GM12878 (cell line): ENCODE measurements at regions not wholly inside any gene's neighbourhood (a gene's known extent, or its start where the extent isn't known, plus 50 kb on each side); places are given as distances from the start of the nearest gene placed in this dataset.

Experiments used
- ATAC-seq: fragments of 200-7000 bp; cut with Tn5 transposase; 3 replicates; pipeline ENCODE4 v1.9.1; 2020; ENCODE audit warnings: mild to moderate bottlenecking, moderate library complexity
- BruUV-seq: library from RNA; stranded (reverse); fragments of 400-500 nt; replicated peaks from 2 replicates; lab custom pipeline; 2021; lab: Mats Ljungman, UMichigan
- CTCF ChIA-PET: fragments of 300-600 bp; sonication (Branson Sonifier 250); formaldehyde crosslinking; extraction: SDS; loops from one replicate; lab custom pipeline; 2021; ENCODE audit warnings: inconsistent platforms; lab: Yijun Ruan, JAX
- POLR2A ChIA-PET: fragments of 350-600 bp; formaldehyde crosslinking; extraction: SDS; loops from one replicate; lab custom pipeline; 2021; ENCODE audit warnings: inconsistent platforms; lab: Charles Lee
- RAD21 ChIA-PET: fragments of 300-600 bp; sonication (Branson Sonifier 250); formaldehyde crosslinking; loops from one replicate; lab custom pipeline; 2023; ENCODE audit warnings: antibody characterized with exemption; ENCODE audit not compliant: unreplicated experiment; lab: Charles Lee
- SMC1A ChIA-PET: fragments of 300-600 bp; sonication (Branson Sonifier 250); formaldehyde crosslinking; loops from one replicate; lab custom pipeline; 2023; ENCODE audit not compliant: unreplicated experiment, uncharacterized antibody; lab: Charles Lee
- DNase-seq: peaks from one replicate; pipeline ENCODE4 v3.0.0-alpha.2; 2011; ENCODE audit warnings: low read depth, low spot score
- FAIRE-seq: peaks from 3 replicates; lab custom pipeline; 2011; peaks lifted over from hg19 to GRCh38; lab: Jason Lieb, UNC
- H2AFZ ChIP-seq: 2 replicates; pipeline ENCODE4 v1.6.0; 2011; ENCODE audit warnings: low read depth, low read length, control low read depth; ENCODE audit not compliant: control insufficient read depth
- H3K27ac ChIP-seq: 2 replicates; pipeline ENCODE4 v1.5.1; 2011; ENCODE audit warnings: control low read depth; ENCODE audit not compliant: control insufficient read depth, insufficient read depth
- H3K27me3 ChIP-seq, 2 experiments: replicated peaks in 1 of 2; 2 replicates each; pipeline versions ENCODE4 v1.6.0 to v1.6.1; 2011; ENCODE audit warnings: low read length in 1 of 2; ENCODE audit not compliant: control insufficient read depth in 2 of 2, insufficient read depth in 2 of 2
- H3K36me3 ChIP-seq, 2 experiments: 2 replicates each; pipeline ENCODE4 v1.5.1; 2011; ENCODE audit warnings: low read length in 1 of 2; ENCODE audit not compliant: control insufficient read depth in 2 of 2, insufficient read depth in 2 of 2
- H3K4me1 ChIP-seq: 2 replicates; pipeline ENCODE4 v1.6.1; 2011; ENCODE audit warnings: mild to moderate bottlenecking, low read length, moderate library complexity, mixed read lengths; ENCODE audit not compliant: control insufficient read depth, insufficient read depth
- H3K4me2 ChIP-seq: 2 replicates; pipeline ENCODE4 v1.6.0; 2011; ENCODE audit warnings: control low read depth; ENCODE audit not compliant: control insufficient read depth, insufficient read depth
- H3K4me3 ChIP-seq: fragments of 200-600 bp; sonication (generic); 2 replicates; pipeline ENCODE4 v1.5.1; 2016
- H3K79me2 ChIP-seq: 2 replicates; pipeline ENCODE4 v1.6.0; 2011; ENCODE audit warnings: low read length; ENCODE audit not compliant: control insufficient read depth, insufficient read depth
- H3K9ac ChIP-seq: 2 replicates; pipeline ENCODE4 v1.8.0; 2011; ENCODE audit warnings: low read length, control low read depth, mixed read lengths; ENCODE audit not compliant: control insufficient read depth, insufficient read depth
- H3K9me3 ChIP-seq: replicated peaks from 3 replicates; pipeline ENCODE4 v1.5.1; 2011; ENCODE audit warnings: mild to moderate bottlenecking, low read length; ENCODE audit not compliant: control insufficient read depth, insufficient read depth
- H4K20me1 ChIP-seq: 2 replicates; pipeline ENCODE4 v1.6.0; 2011; ENCODE audit not compliant: control insufficient read depth, insufficient read depth
- BMI1 ChIP-seq: fragments of 450-650 bp; IDR thresholded peaks from 2 replicates; pipeline ENCODE4 v1.6.1; 2016; ENCODE audit warnings: mild to moderate bottlenecking, moderate library complexity, borderline replicate concordance
- FOXM1 ChIP-seq: IDR thresholded peaks from 2 replicates; pipeline ENCODE4 v1.6.1; 2012; ENCODE audit warnings: low read depth, mild to moderate bottlenecking, inconsistent platforms, low read length, moderate library complexity
- KDM1A ChIP-seq: fragments of 200-600 bp; sonication (generic); IDR thresholded peaks from 2 replicates; pipeline ENCODE4 v1.6.1; 2016; ENCODE audit warnings: borderline replicate concordance
- NFYA ChIP-seq: IDR thresholded peaks from 2 replicates; pipeline ENCODE4 v1.6.1; 2011; ENCODE audit warnings: low read depth, mild to moderate bottlenecking, low read length, improper control_type of control experiment, borderline replicate concordance
- NR2C1 ChIP-seq: fragments of 450-650 bp; IDR thresholded peaks from 2 replicates; pipeline ENCODE4 v1.6.1; 2017; ENCODE audit warnings: antibody characterized with exemption, mild to moderate bottlenecking, moderate library complexity
- ZNF24 ChIP-seq: fragments of 450-650 bp; IDR thresholded peaks from 2 replicates; pipeline ENCODE4 v1.6.1; 2017; ENCODE audit warnings: antibody characterized with exemption, mild to moderate bottlenecking
- in situ Hi-C: fragments of 300-500 bp; cut with MboI; formaldehyde crosslinking; loops from 9 replicates; pipeline ENCODE4 v1.14.3; 2018; ENCODE audit warnings: mixed read lengths
- intact Hi-C: fragments of 100-400 bp; cut with micrococcal nuclease; formaldehyde crosslinking; loops from one replicate; pipeline ENCODE4 v1.14.2; 2022; ENCODE audit not compliant: unreplicated experiment
- TF ChIP-seq, protein P1 (sequence below): IDR thresholded peaks from 2 replicates; pipeline ENCODE4 v1.6.1; 2011; ENCODE audit warnings: low read depth, low read length, improper control_type of control experiment, borderline replicate concordance
- TF ChIP-seq, protein P2 (sequence below): fragments of 450-650 bp; IDR thresholded peaks from 2 replicates; pipeline ENCODE4 v1.6.1; 2016; ENCODE audit warnings: mild to moderate bottlenecking
- TF ChIP-seq, protein P3 (sequence below): IDR thresholded peaks from 2 replicates; pipeline ENCODE4 v1.6.1; 2011; ENCODE audit warnings: borderline replicate concordance, low read depth, mild to moderate bottlenecking, moderate library complexity, mixed read lengths, low read length; ENCODE audit not compliant: insufficient read depth; ENCODE audit errors: extremely low read length
- TF ChIP-seq, protein P4 (sequence below): fragments of 450-650 bp; IDR thresholded peaks from 2 replicates; pipeline ENCODE4 v1.6.1; 2017; ENCODE audit warnings: mild to moderate bottlenecking, moderate library complexity

DNA sequence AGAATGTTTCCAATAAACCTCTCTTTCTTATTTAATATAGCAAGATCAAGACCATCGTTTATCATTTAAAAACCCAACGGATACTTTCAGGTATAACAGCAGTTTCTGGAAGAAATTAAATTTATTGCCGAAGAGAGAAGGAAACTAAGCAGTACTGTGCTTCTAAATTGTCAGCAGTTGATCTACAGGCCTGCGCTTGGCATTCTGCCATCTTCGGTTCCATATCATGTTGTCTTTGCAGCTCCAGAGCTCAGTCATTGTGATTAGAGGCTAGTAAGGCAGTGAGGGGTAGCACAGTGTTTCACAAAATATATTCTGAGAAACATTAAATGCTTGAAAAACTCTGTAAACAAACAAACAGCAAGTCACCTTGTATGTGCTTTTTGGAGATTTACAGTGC lies 301.3 kb downstream of the REEP3 start (continued):
- no peak for TF ChIP-seq ZNF24
- TF ChIP-seq, protein P1, sequence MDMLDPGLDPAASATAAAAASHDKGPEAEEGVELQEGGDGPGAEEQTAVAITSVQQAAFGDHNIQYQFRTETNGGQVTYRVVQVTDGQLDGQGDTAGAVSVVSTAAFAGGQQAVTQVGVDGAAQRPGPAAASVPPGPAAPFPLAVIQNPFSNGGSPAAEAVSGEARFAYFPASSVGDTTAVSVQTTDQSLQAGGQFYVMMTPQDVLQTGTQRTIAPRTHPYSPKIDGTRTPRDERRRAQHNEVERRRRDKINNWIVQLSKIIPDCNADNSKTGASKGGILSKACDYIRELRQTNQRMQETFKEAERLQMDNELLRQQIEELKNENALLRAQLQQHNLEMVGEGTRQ = no peak

DNA sequence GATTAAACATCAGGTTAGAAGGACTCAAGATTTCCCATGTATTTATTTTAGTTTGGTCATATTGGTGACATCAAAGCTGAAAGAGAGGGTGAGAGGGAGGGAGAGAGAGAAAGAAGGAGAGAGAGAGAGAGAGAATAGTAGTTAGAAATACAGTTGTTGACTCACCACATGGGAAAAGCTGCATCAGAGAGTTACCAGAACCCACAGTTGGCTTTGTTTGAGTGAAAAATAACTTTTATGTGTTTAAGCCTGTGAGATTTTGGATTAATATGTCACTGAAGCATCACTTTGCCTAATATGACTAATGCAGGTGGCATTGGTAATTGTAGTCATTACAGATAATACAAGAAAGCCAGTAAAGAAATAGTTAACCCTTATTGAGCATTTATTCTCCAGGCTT lies 303.9 kb downstream of the REEP3 start:
- H4K20me1 ChIP-seq = no peaks in the 10 kb centered on the region
- no peak overlapping the region for H3K27ac ChIP-seq
- H3K9ac ChIP-seq = no peak overlapping the region
- H3K4me1 ChIP-seq = no peaks in the 10 kb centered on the region
- intact Hi-C loops = no loop called here
- ATAC-seq = no peak
- in situ Hi-C loops = no loop called here
- H3K36me3 ChIP-seq = no peaks in the 10 kb centered on the region
- H3K9me3 ChIP-seq = no peaks in the 10 kb centered on the region
- no peak overlapping the region for H3K4me3 ChIP-seq
- FAIRE-seq = no peak
- POLR2A ChIA-PET = no interaction called here
- CTCF ChIA-PET = no interaction called here
- RAD21 ChIA-PET = no interaction called here
- no TSS peak for BruUV-seq
- H3K27me3 ChIP-seq = no peaks in the 10 kb centered on the region; a peak in 1 of 4 replicates
- H3K79me2 ChIP-seq = no peaks in the 10 kb centered on the region
- H3K4me2 ChIP-seq = no peak overlapping the region
- SMC1A ChIA-PET = no interaction called here
- TF ChIP-seq BMI1 (no peak), NR2C1 (no peak), NFYA (no peak), KDM1A (no peak), FOXM1 (no peak)
- TF ChIP-seq, protein P2, sequence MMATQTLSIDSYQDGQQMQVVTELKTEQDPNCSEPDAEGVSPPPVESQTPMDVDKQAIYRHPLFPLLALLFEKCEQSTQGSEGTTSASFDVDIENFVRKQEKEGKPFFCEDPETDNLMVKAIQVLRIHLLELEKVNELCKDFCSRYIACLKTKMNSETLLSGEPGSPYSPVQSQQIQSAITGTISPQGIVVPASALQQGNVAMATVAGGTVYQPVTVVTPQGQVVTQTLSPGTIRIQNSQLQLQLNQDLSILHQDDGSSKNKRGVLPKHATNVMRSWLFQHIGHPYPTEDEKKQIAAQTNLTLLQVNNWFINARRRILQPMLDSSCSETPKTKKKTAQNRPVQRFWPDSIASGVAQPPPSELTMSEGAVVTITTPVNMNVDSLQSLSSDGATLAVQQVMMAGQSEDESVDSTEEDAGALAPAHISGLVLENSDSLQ = no peak
- TF ChIP-seq, protein P3, sequence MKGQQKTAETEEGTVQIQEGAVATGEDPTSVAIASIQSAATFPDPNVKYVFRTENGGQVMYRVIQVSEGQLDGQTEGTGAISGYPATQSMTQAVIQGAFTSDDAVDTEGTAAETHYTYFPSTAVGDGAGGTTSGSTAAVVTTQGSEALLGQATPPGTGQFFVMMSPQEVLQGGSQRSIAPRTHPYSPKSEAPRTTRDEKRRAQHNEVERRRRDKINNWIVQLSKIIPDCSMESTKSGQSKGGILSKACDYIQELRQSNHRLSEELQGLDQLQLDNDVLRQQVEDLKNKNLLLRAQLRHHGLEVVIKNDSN = no peak
- TF ChIP-seq, protein P4, sequence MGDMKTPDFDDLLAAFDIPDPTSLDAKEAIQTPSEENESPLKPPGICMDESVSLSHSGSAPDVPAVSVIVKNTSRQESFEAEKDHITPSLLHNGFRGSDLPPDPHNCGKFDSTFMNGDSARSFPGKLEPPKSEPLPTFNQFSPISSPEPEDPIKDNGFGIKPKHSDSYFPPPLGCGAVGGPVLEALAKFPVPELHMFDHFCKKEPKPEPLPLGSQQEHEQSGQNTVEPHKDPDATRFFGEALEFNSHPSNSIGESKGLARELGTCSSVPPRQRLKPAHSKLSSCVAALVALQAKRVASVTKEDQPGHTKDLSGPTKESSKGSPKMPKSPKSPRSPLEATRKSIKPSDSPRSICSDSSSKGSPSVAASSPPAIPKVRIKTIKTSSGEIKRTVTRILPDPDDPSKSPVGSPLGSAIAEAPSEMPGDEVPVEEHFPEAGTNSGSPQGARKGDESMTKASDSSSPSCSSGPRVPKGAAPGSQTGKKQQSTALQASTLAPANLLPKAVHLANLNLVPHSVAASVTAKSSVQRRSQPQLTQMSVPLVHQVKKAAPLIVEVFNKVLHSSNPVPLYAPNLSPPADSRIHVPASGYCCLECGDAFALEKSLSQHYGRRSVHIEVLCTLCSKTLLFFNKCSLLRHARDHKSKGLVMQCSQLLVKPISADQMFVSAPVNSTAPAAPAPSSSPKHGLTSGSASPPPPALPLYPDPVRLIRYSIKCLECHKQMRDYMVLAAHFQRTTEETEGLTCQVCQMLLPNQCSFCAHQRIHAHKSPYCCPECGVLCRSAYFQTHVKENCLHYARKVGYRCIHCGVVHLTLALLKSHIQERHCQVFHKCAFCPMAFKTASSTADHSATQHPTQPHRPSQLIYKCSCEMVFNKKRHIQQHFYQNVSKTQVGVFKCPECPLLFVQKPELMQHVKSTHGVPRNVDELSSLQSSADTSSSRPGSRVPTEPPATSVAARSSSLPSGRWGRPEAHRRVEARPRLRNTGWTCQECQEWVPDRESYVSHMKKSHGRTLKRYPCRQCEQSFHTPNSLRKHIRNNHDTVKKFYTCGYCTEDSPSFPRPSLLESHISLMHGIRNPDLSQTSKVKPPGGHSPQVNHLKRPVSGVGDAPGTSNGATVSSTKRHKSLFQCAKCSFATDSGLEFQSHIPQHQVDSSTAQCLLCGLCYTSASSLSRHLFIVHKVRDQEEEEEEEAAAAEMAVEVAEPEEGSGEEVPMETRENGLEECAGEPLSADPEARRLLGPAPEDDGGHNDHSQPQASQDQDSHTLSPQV = no peak
- DNase-seq = no peak
- no peak overlapping the region for H2AFZ ChIP-seq
